Skeletal muscle tissue (tissue), 3 donors: ENCODE measurements at regions not wholly inside any gene's neighbourhood (a gene's known extent, or its start where the extent isn't known, plus 50 kb on each side); places are given as distances from the start of the nearest gene placed in this dataset.

Experiments used
- H3K27ac ChIP-seq: one replicate; pipeline ENCODE4 v1.7.0; 2013; ENCODE audit warnings: mild to moderate bottlenecking, low read depth, low read length, inconsistent platforms
- H3K27me3 ChIP-seq, 3 donors: one replicate each; pipeline ENCODE4 v1.7.0; 2013; ENCODE audit warnings: low read length in 3 of 3; ENCODE audit not compliant: control insufficient read depth in 3 of 3, insufficient read depth in 3 of 3
- H3K36me3 ChIP-seq, 3 donors: one replicate each; pipeline ENCODE4 v1.7.0; 2013; ENCODE audit warnings: low read length in 3 of 3; ENCODE audit not compliant: control insufficient read depth in 3 of 3, insufficient read depth in 3 of 3
- H3K4me1 ChIP-seq, 3 donors: one replicate each; pipeline ENCODE4 v1.7.0; 2013; ENCODE audit warnings: low read length in 3 of 3, mild to moderate bottlenecking in 3 of 3; ENCODE audit not compliant: control insufficient read depth in 3 of 3, insufficient read depth in 3 of 3
- H3K4me3 ChIP-seq, 3 donors: one replicate each; pipeline ENCODE4 v1.7.0; 2013; ENCODE audit warnings: low read length in 3 of 3
- H3K9ac ChIP-seq, 3 donors: one replicate each; pipeline ENCODE4 v1.7.0; 2013; ENCODE audit warnings: low read length in 3 of 3, mild to moderate bottlenecking in 3 of 3, moderate library complexity in 2 of 3, low read depth in 1 of 3
- H3K9me3 ChIP-seq, 3 donors: one replicate each; pipeline ENCODE4 v1.7.0; 2013; ENCODE audit warnings: low read length in 3 of 3; ENCODE audit not compliant: control insufficient read depth in 3 of 3
- donor health status: Osteomylitis.

GRCh38 chr12:107322063-107322462 is 228.7 kb upstream of the CRY1 start:
- peaks cover 24 to 37% (median 30%) of the 10 kb centered on the region in 3 donors for H3K4me1 ChIP-seq
- H3K9me3 ChIP-seq = no peaks in the 10 kb centered on the region
- no peaks in the 10 kb centered on the region for H3K36me3 ChIP-seq
- peaks cover 35 to 48% (median 47%) of the 10 kb centered on the region in 3 donors for H3K27me3 ChIP-seq
- no peak overlapping the region for H3K27ac ChIP-seq
- no peak overlapping the region for H3K4me3 ChIP-seq
- no peak overlapping the region for H3K9ac ChIP-seq

- no peaks in the 10 kb centered on the region for H3K36me3 ChIP-seq
- no peak overlapping the region for H3K9ac ChIP-seq
- H3K27ac ChIP-seq = no peak overlapping the region
- peaks cover 11 to 17% (median 12%) of the 10 kb centered on the region in 3 donors for H3K4me1 ChIP-seq
- no peak overlapping the region for H3K4me3 ChIP-seq
- H3K27me3 ChIP-seq = peaks cover 29 to 45% (median 31%) of the 10 kb centered on the region in 3 donors
- no peaks in the 10 kb centered on the region for H3K9me3 ChIP-seq
Measured at GRCh38 chr12:107325075-107325608, 231.8 kb upstream of the CRY1 start.

GRCh38 chr12:107326237-107326636 is 232.9 kb upstream of the CRY1 start:
- Histone ChIP-seq H3K4me3 (no peak overlapping the region), H3K9me3 (no peaks in the 10 kb centered on the region), H3K4me1 (peaks cover under 1 to 6% (median 2%) of the 10 kb centered on the region in 3 donors), H3K27me3 (peaks cover 19 to 38% (median 28%) of the 10 kb centered on the region in 3 donors), H3K9ac (no peak overlapping the region), H3K36me3 (no peaks in the 10 kb centered on the region), H3K27ac (no peak overlapping the region)

GRCh38 chr12:107327651-107328182 is 234.4 kb upstream of the CRY1 start:
- Histone ChIP-seq H3K27ac (no peak overlapping the region), H3K4me3 (no peak overlapping the region), H3K9ac (no peak overlapping the region), H3K27me3 (peaks cover 14 to 26% (median 20%) of the 10 kb centered on the region in 3 donors), H3K4me1 (no peaks in the 10 kb centered on the region), H3K36me3 (no peaks in the 10 kb centered on the region), H3K9me3 (no peaks in the 10 kb centered on the region)

- Histone ChIP-seq H3K36me3 (no peaks in the 10 kb centered on the region), H3K4me1 (no peaks in the 10 kb centered on the region), H3K9ac (no peak overlapping the region), H3K27ac (no peak overlapping the region), H3K9me3 (no peaks in the 10 kb centered on the region), H3K27me3 (peaks cover 13 to 17% (median 15%) of the 10 kb centered on the region in 3 donors), H3K4me3 (no peak overlapping the region)
Measured at GRCh38 chr12:107328442-107329133, 235.2 kb upstream of the CRY1 start.

- no peak overlapping the region for H3K9ac ChIP-seq
- H3K27me3 ChIP-seq = peaks cover 10 to 18% (median 12%) of the 10 kb centered on the region in 3 donors
- no peaks in the 10 kb centered on the region for H3K9me3 ChIP-seq
- H3K36me3 ChIP-seq = no peaks in the 10 kb centered on the region
- H3K27ac ChIP-seq = no peak overlapping the region
- no peak overlapping the region for H3K4me3 ChIP-seq
- no peaks in the 10 kb centered on the region for H3K4me1 ChIP-seq
Measured at GRCh38 chr12:107329569-107330324, 236.4 kb upstream of the CRY1 start.

GRCh38 chr12:107330831-107331431 is 237.6 kb upstream of the CRY1 start:
- Histone ChIP-seq H3K27me3 (peaks cover 8 to 19% (median 10%) of the 10 kb centered on the region in 3 donors), H3K36me3 (no peaks in the 10 kb centered on the region), H3K9ac (no peak overlapping the region), H3K4me3 (no peak overlapping the region), H3K27ac (no peak overlapping the region), H3K4me1 (no peaks in the 10 kb centered on the region), H3K9me3 (no peaks in the 10 kb centered on the region)

- no peak overlapping the region for H3K27ac ChIP-seq
- peaks cover 8 to 17% (median 15%) of the 10 kb centered on the region in 3 donors for H3K27me3 ChIP-seq
- H3K9me3 ChIP-seq = no peaks in the 10 kb centered on the region
- H3K36me3 ChIP-seq = no peaks in the 10 kb centered on the region
- H3K4me3 ChIP-seq = no peak overlapping the region
- no peak overlapping the region for H3K9ac ChIP-seq
- H3K4me1 ChIP-seq = no peaks in the 10 kb centered on the region
Measured at GRCh38 chr12:107331471-107331870, 238.1 kb upstream of the CRY1 start.

- H3K27me3 ChIP-seq = peaks cover 8 to 16% (median 15%) of the 10 kb centered on the region in 3 donors
- H3K36me3 ChIP-seq = no peaks in the 10 kb centered on the region
- no peaks in the 10 kb centered on the region for H3K9me3 ChIP-seq
Measured at GRCh38 chr12:107331912-107332311, 238.6 kb upstream of the CRY1 start.

More at GRCh38 chr12:107331912-107332311, 238.6 kb upstream of the CRY1 start:
- no peaks in the 10 kb centered on the region for H3K4me1 ChIP-seq
- H3K27ac ChIP-seq = no peak overlapping the region
- H3K9ac ChIP-seq = no peak overlapping the region
- no peak overlapping the region for H3K4me3 ChIP-seq
